ENCODE measurements at regions not wholly inside any gene's neighbourhood (a gene's known extent, or its start where the extent isn't known, plus 50 kb on each side); places are given as distances from the start of the nearest gene placed in this dataset.
"Not testable (repeated sequence)": the region's sequence is repeated elsewhere in the genome, so short reads cannot be mapped to it uniquely, and the experiment has no call there.

DNA sequence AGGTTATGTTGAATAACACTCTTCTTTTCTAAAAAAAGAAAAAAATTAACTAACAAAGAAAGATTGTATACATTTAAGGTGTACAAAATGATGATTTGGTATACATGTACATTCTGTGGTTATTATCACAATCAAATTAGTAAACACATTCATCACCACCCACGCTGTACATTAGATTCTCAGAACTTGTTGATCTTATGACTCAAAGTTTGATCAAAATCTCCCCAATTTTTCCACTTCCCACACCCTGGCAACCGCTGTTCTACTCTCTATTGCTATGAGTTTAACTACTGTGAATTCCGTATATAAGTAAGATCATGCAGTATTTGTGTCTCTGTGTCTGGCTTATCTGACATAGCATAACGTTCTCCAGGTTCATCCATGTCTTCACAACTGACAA, 469.5 kb upstream of the CHRM3 start:
- ATAC-seq = no peak
- WGBS, 2 donors (ENCODE audit: low coverage in 1 of 2) = 75 to 84% methylated on average over 4 of the region's 4 CpGs

DNA sequence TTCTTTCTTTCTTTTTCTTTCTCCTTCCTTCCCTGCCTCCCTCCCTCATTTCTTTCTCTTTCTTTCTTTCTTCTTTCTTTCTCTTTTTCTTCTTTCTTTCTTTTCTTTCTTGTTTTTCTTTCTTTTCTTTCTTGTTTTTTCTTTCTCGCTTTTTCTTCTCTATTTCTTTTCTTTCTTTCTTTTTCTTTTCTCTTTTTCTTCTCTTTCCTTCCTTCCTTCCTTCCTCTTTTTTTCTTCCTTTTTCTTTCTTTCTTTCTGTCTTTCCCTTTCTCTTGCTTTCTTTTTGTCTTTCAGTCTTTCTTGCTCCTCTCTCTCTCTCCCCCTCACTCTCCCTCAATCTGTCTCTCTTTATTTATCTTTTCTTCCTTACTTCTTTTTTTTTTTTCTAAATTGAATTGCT, 472.0 kb upstream of the CHRM3 start:
- Histone ChIP-seq H3K9me3 (no peaks in the 10 kb centered on the region), H3K4me1 (no peaks in the 10 kb centered on the region), H3K27me3 (no peaks in the 10 kb centered on the region), H3K27ac (no peak overlapping the region), H3K4me3 (no peak overlapping the region), H3K36me3 (no peaks in the 10 kb centered on the region)
- 71% methylated on average over 1 of the region's 1 CpG; no CpG with 5 or more reads in 1 of the 2 donors for WGBS, 2 donors (ENCODE audit: low coverage in 1 of 2)
- no peak for TF ChIP-seq EP300 (IDR thresholded peaks at IDR 0.05)
- TF ChIP-seq POLR2A (IDR thresholded peaks at IDR 0.05) = no peak
- TF ChIP-seq, protein P1, sequence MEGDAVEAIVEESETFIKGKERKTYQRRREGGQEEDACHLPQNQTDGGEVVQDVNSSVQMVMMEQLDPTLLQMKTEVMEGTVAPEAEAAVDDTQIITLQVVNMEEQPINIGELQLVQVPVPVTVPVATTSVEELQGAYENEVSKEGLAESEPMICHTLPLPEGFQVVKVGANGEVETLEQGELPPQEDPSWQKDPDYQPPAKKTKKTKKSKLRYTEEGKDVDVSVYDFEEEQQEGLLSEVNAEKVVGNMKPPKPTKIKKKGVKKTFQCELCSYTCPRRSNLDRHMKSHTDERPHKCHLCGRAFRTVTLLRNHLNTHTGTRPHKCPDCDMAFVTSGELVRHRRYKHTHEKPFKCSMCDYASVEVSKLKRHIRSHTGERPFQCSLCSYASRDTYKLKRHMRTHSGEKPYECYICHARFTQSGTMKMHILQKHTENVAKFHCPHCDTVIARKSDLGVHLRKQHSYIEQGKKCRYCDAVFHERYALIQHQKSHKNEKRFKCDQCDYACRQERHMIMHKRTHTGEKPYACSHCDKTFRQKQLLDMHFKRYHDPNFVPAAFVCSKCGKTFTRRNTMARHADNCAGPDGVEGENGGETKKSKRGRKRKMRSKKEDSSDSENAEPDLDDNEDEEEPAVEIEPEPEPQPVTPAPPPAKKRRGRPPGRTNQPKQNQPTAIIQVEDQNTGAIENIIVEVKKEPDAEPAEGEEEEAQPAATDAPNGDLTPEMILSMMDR (IDR thresholded peaks at IDR 0.05) = no peak
- no peak for ATAC-seq

More for the DNA sequence above, 469.5 kb upstream of the CHRM3 start:
- Histone ChIP-seq H3K27ac (no peak overlapping the region), H3K4me1 (no peaks in the 10 kb centered on the region), H3K4me3 (no peak overlapping the region), H3K9me3 (no peaks in the 10 kb centered on the region), H3K27me3 (no peaks in the 10 kb centered on the region), H3K36me3 (no peaks in the 10 kb centered on the region)
- no peak for TF ChIP-seq POLR2AphosphoS5 (IDR thresholded peaks at IDR 0.05)
- no peak for TF ChIP-seq EP300 (IDR thresholded peaks at IDR 0.05)
- TF ChIP-seq POLR2A (IDR thresholded peaks at IDR 0.05) = no peak
- TF ChIP-seq, protein P1 (IDR thresholded peaks at IDR 0.05) = no peak

DNA sequence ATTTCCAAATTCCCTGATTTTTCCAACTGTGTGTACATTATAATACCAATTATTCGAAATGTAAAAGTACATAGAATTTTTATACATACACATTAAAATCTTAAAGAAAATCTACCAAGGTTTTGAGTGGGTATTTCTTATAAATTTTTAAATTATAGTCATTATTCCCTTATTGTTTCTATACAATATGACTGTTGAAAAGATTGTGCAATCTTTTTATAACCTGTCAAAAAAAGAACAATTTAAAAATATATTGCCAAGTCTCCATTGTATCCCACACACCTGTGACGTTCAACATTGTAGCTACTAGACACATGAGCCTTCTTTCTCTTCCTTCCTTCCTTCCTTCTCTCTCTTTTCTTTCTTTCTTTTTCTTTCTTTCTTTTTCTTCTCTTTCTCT, 473.2 kb upstream of the CHRM3 start:
- no peaks in the 10 kb centered on the region for H3K4me1 ChIP-seq
- ATAC-seq = no peak
- 80 to 88% methylated on average over 2 of the region's 2 CpGs for WGBS, 2 donors (ENCODE audit: low coverage in 1 of 2)
- no peak overlapping the region for H3K4me3 ChIP-seq
- no peak overlapping the region for H3K27ac ChIP-seq
- TF ChIP-seq, protein P1 (IDR thresholded peaks at IDR 0.05) = no peak
- no peak for TF ChIP-seq EP300 (IDR thresholded peaks at IDR 0.05)
- TF ChIP-seq POLR2A (IDR thresholded peaks at IDR 0.05) = no peak
- no peak for TF ChIP-seq POLR2AphosphoS5 (IDR thresholded peaks at IDR 0.05)
- H3K9me3 ChIP-seq = no peaks in the 10 kb centered on the region
- H3K36me3 ChIP-seq = no peaks in the 10 kb centered on the region
- no peaks in the 10 kb centered on the region for H3K27me3 ChIP-seq

DNA sequence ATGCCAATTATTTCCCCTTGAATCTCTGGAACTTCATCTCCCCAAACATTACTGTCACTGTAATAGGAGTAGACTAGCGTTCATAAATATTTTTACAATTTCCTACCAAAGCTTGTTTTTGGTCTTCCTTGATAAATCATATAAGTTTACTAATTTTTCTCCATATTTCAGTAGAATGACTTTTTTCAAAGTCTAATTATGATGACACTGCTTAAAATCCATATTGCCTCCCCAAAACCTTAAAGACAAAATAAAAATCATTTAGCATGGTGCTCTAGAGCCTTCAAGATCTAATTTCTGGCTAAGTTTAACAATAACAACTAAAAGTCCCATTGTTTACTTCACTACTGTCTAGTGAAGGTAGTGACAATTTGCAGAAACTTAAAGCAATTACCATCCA, 474.2 kb upstream of the CHRM3 start:
- Histone ChIP-seq H3K36me3 (no peaks in the 10 kb centered on the region), H3K27me3 (no peaks in the 10 kb centered on the region), H3K27ac (no peak overlapping the region), H3K4me3 (no peak overlapping the region), H3K9me3 (no peaks in the 10 kb centered on the region), H3K4me1 (no peaks in the 10 kb centered on the region)
- TF ChIP-seq EP300 (IDR thresholded peaks at IDR 0.05) (no peak), POLR2AphosphoS5 (IDR thresholded peaks at IDR 0.05) (no peak), POLR2A (IDR thresholded peaks at IDR 0.05) (no peak)
- TF ChIP-seq, protein P1 (IDR thresholded peaks at IDR 0.05) = no peak
- no peak for ATAC-seq
- 69 to 100% methylated on average over 1 of the region's 1 CpG for WGBS, 2 donors (ENCODE audit: low coverage in 1 of 2)

DNA sequence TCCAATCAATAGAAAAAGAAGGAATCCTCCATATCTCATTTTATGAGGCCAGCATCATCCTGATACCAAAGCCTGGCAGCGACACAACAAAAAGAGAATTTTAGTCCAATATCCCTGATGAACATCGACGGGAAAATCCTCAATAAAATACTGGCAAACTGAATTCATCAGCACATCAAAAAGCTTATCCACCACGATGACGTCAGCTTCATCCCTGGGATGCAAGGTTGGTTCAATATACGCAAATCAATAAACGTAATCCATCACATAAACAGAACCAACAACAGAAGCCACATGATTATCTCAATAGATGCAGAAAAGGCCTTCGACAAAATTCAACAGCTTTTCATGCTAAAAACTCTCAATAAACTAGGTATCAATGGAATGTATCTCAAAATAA, 483.6 kb upstream of the CHRM3 start:
- H3K27ac ChIP-seq, H3K4me1 ChIP-seq, H3K4me3 ChIP-seq, H3K36me3 ChIP-seq, H3K9me3 ChIP-seq, H3K27me3 ChIP-seq, ATAC-seq: not testable (repeated sequence)
- WGBS, 2 donors (ENCODE audit: low coverage in 1 of 2) = 92 to 95% methylated on average over 8 of the region's 8 CpGs
